ENCODE measurements at regions not wholly inside any gene's neighbourhood (a gene's known extent, or its start where the extent isn't known, plus 50 kb on each side); places are given as distances from the start of the nearest gene placed in this dataset.

DNA sequence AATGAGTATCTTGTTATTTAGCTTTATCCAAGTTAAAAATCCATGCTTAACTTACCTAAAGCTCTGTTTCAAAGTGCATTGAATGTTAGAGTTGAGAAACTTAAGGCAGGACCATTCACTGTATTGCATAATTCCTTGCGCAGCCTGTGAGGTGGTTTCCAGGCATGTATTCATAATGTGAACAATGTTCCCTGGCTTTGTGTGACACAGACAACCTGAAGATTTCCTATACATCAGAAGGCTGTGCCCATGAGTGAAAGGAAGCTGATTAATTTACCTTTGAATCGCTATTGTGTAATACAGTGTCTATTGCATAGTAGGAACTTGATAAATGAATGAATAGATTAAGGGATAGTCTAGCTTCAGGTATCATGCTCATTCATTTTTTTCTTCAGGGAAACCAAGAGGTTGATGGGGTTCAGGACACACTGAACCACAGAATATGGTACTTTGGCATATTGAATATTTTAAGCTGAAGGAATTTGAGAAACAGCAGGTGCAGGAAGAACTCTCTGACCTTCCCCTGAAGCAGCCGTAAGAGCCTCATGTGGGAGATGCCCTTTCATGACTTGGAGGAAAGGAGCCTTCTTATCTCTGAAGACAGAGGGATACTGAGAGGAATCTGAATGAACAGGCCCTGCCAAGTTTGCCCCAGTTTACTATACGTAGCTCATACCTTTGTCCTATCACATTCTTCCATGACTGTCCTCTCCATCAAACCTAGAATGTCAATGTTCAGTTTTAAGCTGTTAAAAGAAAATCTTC is 88.6 kb upstream of the GNG12 start:
- TF ChIP-seq EZH2 (IDR thresholded peaks at IDR 0.05; ENCODE audit: insufficient read depth, poor library complexity, severe bottlenecking) (no peak), EZH2phosphoT487 (IDR thresholded peaks at IDR 0.05; ENCODE audit: insufficient read depth, low read depth) (no peak)
